ENCODE measurements at regions not wholly inside any gene's neighbourhood (a gene's known extent, or its start where the extent isn't known, plus 50 kb on each side); places are given as distances from the start of the nearest gene placed in this dataset.

GRCh38 chr1:238900334-238900865, 486.0 kb upstream of the CHRM3 start:
- Mint-ChIP-seq H3K9me3 (ENCODE audit: low read depth) (peaks cover 28% of the 10 kb centered on the region), H3K27me3 (ENCODE audit: low read depth) (peaks cover 7% of the 10 kb centered on the region), H3K4me1 (ENCODE audit: low read depth) (no peaks in the 10 kb centered on the region), H3K27ac (ENCODE audit: unreplicated experiment) (no peak overlapping the region), H3K36me3 (ENCODE audit: low read depth) (no peaks in the 10 kb centered on the region), H3K4me3 (ENCODE audit: unreplicated experiment) (no peak overlapping the region)
- no peak for DNase-seq (ENCODE audit: low spot score)
- no peak for TF ChIP-seq CTCF (IDR thresholded peaks at IDR 0.05)

- DNase-seq (ENCODE audit: low spot score), result no peak
- H3K4me1 Mint-ChIP-seq (ENCODE audit: low read depth), result no peaks in the 10 kb centered on the region
- no peak overlapping the region for H3K27ac Mint-ChIP-seq (ENCODE audit: unreplicated experiment)
- TF ChIP-seq CTCF (IDR thresholded peaks at IDR 0.05), result no peak
- peaks cover 7% of the 10 kb centered on the region for H3K27me3 Mint-ChIP-seq (ENCODE audit: low read depth)
- peaks cover 24% of the 10 kb centered on the region for H3K9me3 Mint-ChIP-seq (ENCODE audit: low read depth)
- H3K36me3 Mint-ChIP-seq (ENCODE audit: low read depth), result no peaks in the 10 kb centered on the region
- H3K4me3 Mint-ChIP-seq (ENCODE audit: unreplicated experiment), result no peak overlapping the region
Observed at GRCh38 chr1:238898856-238899255, 487.5 kb upstream of the CHRM3 start.

- Mint-ChIP-seq H3K4me1 (ENCODE audit: low read depth) (no peaks in the 10 kb centered on the region), H3K27me3 (ENCODE audit: low read depth) (peaks cover 8% of the 10 kb centered on the region), H3K4me3 (ENCODE audit: unreplicated experiment) (no peak overlapping the region), H3K27ac (ENCODE audit: unreplicated experiment) (no peak overlapping the region), H3K36me3 (ENCODE audit: low read depth) (no peaks in the 10 kb centered on the region), H3K9me3 (ENCODE audit: low read depth) (peaks cover 10% of the 10 kb centered on the region)
- DNase-seq (ENCODE audit: low spot score), result no peak
- TF ChIP-seq CTCF (IDR thresholded peaks at IDR 0.05), result no peak
Observed at GRCh38 chr1:238895911-238896310, 490.5 kb upstream of the CHRM3 start.

GRCh38 chr1:238892612-238893011, 493.8 kb upstream of the CHRM3 start:
- H3K4me1 Mint-ChIP-seq (ENCODE audit: low read depth), result no peaks in the 10 kb centered on the region
- H3K27ac Mint-ChIP-seq (ENCODE audit: unreplicated experiment), result no peak overlapping the region
- no peak overlapping the region for H3K4me3 Mint-ChIP-seq (ENCODE audit: unreplicated experiment)
- peaks cover 9% of the 10 kb centered on the region for H3K27me3 Mint-ChIP-seq (ENCODE audit: low read depth)
- TF ChIP-seq CTCF (IDR thresholded peaks at IDR 0.05), result no peak
- H3K9me3 Mint-ChIP-seq (ENCODE audit: low read depth), result peaks cover 1% of the 10 kb centered on the region
- no peak for DNase-seq (ENCODE audit: low spot score)
- no peaks in the 10 kb centered on the region for H3K36me3 Mint-ChIP-seq (ENCODE audit: low read depth)

GRCh38 chr1:238861342-238862066, 524.9 kb upstream of the CHRM3 start:
- Mint-ChIP-seq H3K9me3 (ENCODE audit: low read depth) (no peaks in the 10 kb centered on the region), H3K36me3 (ENCODE audit: low read depth) (no peaks in the 10 kb centered on the region), H3K27ac (ENCODE audit: unreplicated experiment) (no peak overlapping the region), H3K4me1 (ENCODE audit: low read depth) (no peaks in the 10 kb centered on the region), H3K27me3 (ENCODE audit: low read depth) (peaks cover 8% of the 10 kb centered on the region), H3K4me3 (ENCODE audit: unreplicated experiment) (no peak overlapping the region)
- no peak for DNase-seq (ENCODE audit: low spot score)
- no peak for TF ChIP-seq CTCF (IDR thresholded peaks at IDR 0.05)

All from chondrocyte (in vitro differentiated cells).